Skin epidermis (tissue), 12 donors: ENCODE measurements at regions not wholly inside any gene's neighbourhood (a gene's known extent, or its start where the extent isn't known, plus 50 kb on each side); places are given as distances from the start of the nearest gene placed in this dataset.
"Not testable (repeated sequence)": the region's sequence is repeated elsewhere in the genome, so short reads cannot be mapped to it uniquely, and the experiment has no call there.

Experiments used
- H3K27ac ChIP-seq, 21 experiments: fragments of 200-600 bp; sonication (generic) in 11 of 21; one replicate each; pipeline ENCODE4 v1.5.0; 2020; ENCODE audit warnings: mild to moderate bottlenecking in 3 of 21, inconsistent platforms in 2 of 21, moderate library complexity in 2 of 21
- H3K4me3 ChIP-seq, 7 experiments: fragments of 200-600 bp; sonication (generic) in 2 of 7; one replicate each; pipeline ENCODE4 v1.5.0; 2020; ENCODE audit warnings: inconsistent platforms in 2 of 7, mild to moderate bottlenecking in 2 of 7, moderate library complexity in 1 of 7

- Histone ChIP-seq H3K4me3 (no peak overlapping the region), H3K27ac (no peak overlapping the region)
Measured at GRCh38 chr14:55840821-55841220, 260.8 kb downstream of the KTN1 start.

GRCh38 chr14:55841625-55842024, 261.6 kb downstream of the KTN1 start:
- Histone ChIP-seq H3K4me3 (no peak overlapping the region), H3K27ac (no peak overlapping the region)

- no peak overlapping the region for H3K4me3 ChIP-seq
- no peak overlapping the region for H3K27ac ChIP-seq
Measured at GRCh38 chr14:55843718-55844403, 263.9 kb downstream of the KTN1 start.

- peak overlapping the region in 3 of 21 experiments; percentile 2 to 33 (median 3) for H3K27ac ChIP-seq
Measured at GRCh38 chr14:55845963-55846825, 266.2 kb downstream of the KTN1 start.

DNA sequence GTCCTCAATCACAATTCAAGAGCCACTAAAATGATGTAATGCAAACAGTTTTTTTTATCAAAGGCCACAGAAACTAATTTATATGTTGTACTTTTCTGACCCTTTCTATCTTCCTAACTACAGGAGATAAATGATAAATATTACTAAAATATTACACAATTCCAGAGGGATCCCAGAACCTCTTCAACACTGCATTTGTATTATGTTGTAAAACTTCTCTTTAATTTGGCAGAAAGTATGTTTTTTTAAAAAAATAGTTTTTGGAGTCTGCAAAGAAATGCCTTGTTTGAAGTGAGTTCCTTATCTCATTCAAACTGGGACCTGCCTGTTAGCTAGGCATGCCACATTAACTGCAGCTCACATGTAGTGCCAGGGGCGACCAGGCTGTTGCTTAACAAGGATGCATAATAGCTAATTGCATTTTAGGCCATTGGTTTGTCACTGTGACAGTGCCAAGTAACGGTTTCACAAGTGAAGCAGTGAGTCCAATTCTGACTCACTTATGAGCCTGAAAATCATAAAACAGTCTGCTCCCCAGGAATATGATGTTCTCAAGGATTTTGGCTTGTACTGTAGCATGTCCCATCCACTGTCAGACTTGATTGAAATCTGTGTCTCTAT, 266.9 kb downstream of the KTN1 start:
- Histone ChIP-seq H3K4me3 (no peak overlapping the region), H3K27ac (peak overlapping the region in 4 of 21 experiments; percentile 3 to 42 (median 26))

More at GRCh38 chr14:55845963-55846825, 266.2 kb downstream of the KTN1 start:
- no peak overlapping the region for H3K4me3 ChIP-seq

GRCh38 chr14:55847766-55848165, 267.8 kb downstream of the KTN1 start:
- H3K27ac ChIP-seq, result peak overlapping the region in 2 of 21 experiments; percentile 9 to 31

DNA sequence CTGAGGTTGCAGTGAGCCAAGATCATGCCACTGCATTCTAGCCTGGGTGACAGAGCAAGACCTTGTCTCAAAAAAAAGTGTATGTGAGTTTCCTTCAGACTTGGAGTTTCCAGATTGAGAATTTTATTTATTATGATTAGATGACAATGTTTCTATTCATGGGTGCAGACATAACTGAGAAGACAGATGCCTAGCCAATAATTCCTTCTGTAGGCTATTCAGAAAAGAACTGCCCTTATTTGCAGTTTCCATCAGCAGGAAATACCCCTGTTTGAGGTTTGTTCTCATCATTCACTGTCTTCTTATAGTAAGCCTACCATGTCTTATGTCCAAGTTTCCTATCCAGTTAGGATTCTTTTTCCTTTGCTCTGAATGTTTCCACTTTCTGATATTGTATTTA, 269.0 kb downstream of the KTN1 start:
- Histone ChIP-seq H3K4me3 (no peak overlapping the region), H3K27ac (no peak overlapping the region)

More at GRCh38 chr14:55847766-55848165, 267.8 kb downstream of the KTN1 start:
- no peak overlapping the region for H3K4me3 ChIP-seq

- Histone ChIP-seq H3K27ac (no peak overlapping the region), H3K4me3 (no peak overlapping the region)
Measured at GRCh38 chr14:55849833-55850232, 268.4 kb upstream of the PELI2 start.

DNA sequence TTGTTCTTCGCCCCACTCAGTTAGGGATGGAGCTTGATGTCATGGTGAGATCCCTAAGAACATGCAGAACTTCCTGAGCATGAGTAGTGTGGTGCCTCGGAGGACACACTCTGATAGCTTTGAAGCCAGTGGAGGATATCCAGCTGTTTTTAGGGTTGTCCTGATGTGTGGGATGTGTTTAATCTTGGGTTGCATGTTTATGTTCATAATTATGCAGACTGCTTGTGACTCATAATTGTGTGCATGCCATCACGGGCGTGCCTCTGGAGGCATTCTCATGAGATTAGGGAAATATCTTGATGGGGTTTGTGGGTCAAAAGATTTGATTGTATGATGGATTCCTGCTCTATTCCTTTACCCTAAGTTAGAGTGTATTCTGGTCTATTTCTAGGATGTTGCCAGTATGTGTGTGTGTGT, 267.4 kb upstream of the PELI2 start:
- no peak overlapping the region for H3K4me3 ChIP-seq
- H3K27ac ChIP-seq, result peak overlapping the region in 1 of 21 experiments; percentile 16

DNA sequence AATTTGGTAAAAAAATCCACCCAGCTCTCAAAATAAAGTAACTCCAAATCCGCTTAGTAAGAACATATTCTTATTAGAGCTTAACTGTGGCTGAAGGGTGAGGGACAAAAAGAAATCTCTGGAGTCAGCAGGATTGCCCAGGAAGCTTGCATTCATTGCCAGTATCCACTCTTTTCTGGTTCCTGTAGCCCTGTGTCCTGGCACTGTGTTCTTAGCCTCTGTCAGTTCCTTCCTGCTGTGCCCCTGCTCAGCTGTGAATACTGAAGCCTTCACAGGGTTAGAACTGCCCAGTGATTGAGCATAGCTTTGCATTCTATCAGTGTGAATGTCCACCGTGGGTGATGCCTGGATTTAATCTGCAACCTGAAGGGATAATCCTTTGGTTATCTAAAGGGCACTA, 266.9 kb upstream of the PELI2 start:
- Histone ChIP-seq H3K4me3 (no peak overlapping the region), H3K27ac (peak overlapping the region in 2 of 21 experiments; percentile 16 to 45)

- Histone ChIP-seq H3K4me3 (no peak overlapping the region), H3K27ac (no peak overlapping the region)
Measured at GRCh38 chr14:55851961-55852360, 266.2 kb upstream of the PELI2 start.

DNA sequence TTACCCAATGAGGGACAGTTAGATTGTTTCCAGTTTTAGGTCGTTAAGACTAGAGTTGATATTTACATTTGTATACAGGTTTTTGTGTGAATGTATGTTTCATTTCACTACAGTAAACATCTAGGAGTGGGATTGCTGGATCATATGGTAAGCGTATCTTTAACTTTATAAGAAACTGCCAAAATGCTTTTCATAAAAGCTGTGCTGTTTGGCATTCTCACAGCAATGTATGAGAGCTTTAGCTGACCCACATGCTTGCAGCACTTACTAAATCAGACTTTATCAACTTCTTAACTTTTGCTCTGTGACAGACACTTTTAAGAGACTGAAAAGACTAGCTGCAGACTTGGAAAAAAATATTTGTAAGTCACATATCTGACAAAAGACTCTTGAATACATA, 262.5 kb upstream of the PELI2 start:
- Histone ChIP-seq H3K27ac (no peak overlapping the region), H3K4me3 (no peak overlapping the region)

GRCh38 chr14:55858604-55859003, 259.6 kb upstream of the PELI2 start:
- H3K27ac ChIP-seq, result no peak overlapping the region

DNA sequence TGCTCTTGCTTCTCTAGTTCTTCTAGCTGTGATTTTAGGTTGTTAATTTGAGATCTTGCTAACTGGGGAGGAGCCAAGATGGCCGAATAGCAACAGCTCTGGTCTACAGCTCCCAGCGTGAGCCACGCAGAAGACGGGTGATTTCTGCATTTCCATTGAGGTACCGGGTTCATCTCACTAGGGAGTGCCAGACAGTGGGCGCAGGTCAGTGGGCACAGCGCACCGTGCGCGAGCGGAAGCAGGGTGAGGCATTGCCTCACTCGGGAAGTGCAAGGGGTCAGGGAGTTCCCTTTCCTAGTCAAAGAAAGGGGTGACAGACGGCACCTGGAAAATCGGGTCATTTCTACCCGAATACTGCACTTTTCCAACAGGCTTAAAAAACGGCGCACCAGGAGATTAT, 256.6 kb upstream of the PELI2 start:
- H3K27ac ChIP-seq, H3K4me3 ChIP-seq: not testable (repeated sequence)

More at GRCh38 chr14:55858604-55859003, 259.6 kb upstream of the PELI2 start:
- H3K4me3 ChIP-seq, result no peak overlapping the region

DNA sequence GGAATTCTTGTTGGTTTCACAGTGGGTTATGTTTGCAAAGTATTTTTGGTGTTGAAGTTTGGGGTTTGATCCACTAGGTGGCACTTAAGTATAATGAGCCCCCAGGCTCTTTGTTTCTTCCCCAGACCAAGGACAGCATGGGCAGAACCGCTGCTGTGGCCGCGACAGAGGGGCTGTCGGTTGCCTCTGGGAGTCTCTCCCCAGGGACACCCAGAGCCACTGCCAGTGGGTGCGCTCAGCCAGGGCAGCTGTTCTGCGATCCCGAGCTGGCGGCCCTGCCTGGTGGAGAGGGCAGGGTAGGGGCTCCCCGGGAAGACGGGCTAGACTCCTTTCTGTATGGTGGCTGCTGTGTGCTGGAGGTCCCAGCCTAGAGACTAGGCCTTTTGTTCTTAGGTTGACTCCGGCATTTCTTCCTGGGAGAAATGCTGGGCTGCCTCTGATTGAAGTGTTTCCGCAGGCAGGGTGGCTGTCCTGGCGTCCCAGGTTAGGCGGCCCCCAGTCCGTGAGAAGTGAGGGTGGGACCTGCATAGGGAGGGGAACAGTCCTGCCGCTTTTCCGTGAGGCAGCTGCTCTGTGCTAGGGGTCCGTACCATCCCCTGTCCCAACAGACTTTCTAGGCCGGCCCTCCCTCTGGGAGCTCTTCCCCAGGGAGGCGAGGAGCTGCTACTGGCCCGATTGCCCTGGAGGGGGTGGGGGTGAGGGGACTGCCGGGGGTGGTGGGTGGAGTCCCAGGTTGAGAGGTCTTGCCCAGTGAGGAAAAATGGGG, 253.1 kb upstream of the PELI2 start:
- no peak overlapping the region for H3K27ac ChIP-seq
- no peak overlapping the region for H3K4me3 ChIP-seq

GRCh38 chr14:55867311-55867710, 250.9 kb upstream of the PELI2 start:
- no peak overlapping the region for H3K4me3 ChIP-seq
- no peak overlapping the region for H3K27ac ChIP-seq

DNA sequence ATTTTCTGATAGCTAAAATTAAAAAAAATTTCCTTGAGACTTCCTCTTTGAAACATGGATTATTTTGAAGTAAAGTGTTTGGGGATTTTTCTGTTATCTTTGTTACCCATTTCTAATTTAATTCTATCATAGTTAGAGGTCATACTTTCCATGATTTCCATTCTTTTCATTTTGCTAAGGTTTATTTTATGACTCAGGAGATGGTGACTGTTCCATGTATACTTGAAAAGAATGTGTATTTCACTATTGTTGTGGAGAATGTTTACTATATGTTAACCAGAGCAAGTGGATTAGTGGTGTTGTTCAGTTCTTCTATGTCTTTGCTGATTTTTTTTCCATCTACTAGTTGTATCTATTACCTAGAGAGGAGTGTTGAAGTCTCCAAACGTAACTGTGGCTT, 250.5 kb upstream of the PELI2 start:
- Histone ChIP-seq H3K4me3 (no peak overlapping the region), H3K27ac (no peak overlapping the region)

DNA sequence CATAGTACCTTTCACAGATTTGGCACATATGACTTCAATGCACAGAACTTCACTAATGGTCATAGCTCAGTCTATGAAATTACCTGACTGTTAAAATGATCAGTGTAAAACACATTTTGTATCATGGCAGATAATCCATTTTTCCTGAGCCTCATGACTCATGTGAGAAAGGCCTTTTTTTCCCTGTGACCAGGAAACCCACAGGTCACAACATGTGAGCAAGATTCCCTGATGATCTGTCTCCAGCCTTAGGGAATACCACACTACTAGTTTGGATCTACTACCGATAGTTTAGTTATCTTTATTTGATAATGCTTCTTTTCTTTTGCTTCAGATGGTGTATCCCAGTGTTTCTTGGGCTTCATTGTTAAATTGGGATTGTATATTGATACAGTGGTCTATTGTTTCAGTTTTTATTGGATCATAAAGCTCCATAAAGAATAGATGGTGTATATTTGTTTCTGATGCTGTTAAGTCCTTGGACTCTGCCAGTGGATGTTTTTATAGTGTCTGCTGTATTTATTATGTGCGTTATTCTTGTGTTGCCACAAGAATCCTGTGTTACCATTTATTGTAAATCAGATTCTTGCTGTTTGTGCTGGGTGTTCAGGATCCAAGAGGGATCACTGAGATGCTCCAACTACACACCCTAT, 248.7 kb upstream of the PELI2 start:
- Histone ChIP-seq H3K27ac (no peak overlapping the region), H3K4me3 (no peak overlapping the region)

DNA sequence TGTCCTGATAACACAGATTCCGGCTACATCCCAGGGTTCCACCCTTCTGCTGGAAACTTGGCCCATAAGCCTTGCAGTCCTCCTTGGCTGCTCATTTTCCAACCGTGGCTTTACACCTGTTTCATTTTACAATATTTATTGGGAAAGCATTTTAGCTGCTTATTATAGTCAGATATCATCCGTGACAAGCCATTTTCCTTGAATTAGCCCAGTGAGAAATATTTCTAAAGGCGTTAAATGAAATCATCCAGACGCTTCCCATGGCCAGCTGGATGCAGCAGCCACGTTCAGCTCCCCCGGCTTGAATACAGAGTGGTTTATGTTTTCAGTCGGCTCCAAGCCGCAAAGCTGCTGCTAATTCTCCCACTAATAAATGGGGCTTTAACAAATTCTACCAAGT, 245.0 kb upstream of the PELI2 start:
- Histone ChIP-seq H3K27ac (no peak overlapping the region), H3K4me3 (no peak overlapping the region)
